ENCODE measurements at regions not wholly inside any gene's neighbourhood (a gene's known extent, or its start where the extent isn't known, plus 50 kb on each side); places are given as distances from the start of the nearest gene placed in this dataset.

- TF ChIP-seq ETS1 (IDR thresholded peaks at IDR 0.05) (no peak), EZH2phosphoT487 (IDR thresholded peaks at IDR 0.05; ENCODE audit: unreplicated experiment) (no peak), ZNF114 (CRISPR knock-in tag; IDR thresholded peaks at IDR 0.05) (no peak), ZNF331 (CRISPR knock-in tag; IDR thresholded peaks at IDR 0.05; ENCODE audit: low read depth) (no peak), CREB1 (CRISPR knock-in tag; IDR thresholded peaks at IDR 0.05; ENCODE audit: low read depth) (no peak), JUNB (IDR thresholded peaks at IDR 0.05; ENCODE audit: unreplicated experiment) (no peak)
These were observed 1041.5 kb downstream of the AACS start (continued) for GRCh38 chr12:126106706-126107105.

- TF ChIP-seq ZNF462 (CRISPR knock-in tag; IDR thresholded peaks at IDR 0.05): no peak
- TF ChIP-seq EZH2 (IDR thresholded peaks at IDR 0.05; ENCODE audit: low read depth, unreplicated experiment): no peak
- no peak for TF ChIP-seq EZH2phosphoT487 (IDR thresholded peaks at IDR 0.05; ENCODE audit: unreplicated experiment)
- no peak for TF ChIP-seq ZNF331 (CRISPR knock-in tag; IDR thresholded peaks at IDR 0.05; ENCODE audit: low read depth)
- TF ChIP-seq REST (IDR thresholded peaks at IDR 0.05; ENCODE audit: unreplicated experiment): no peak
- TF ChIP-seq STAT1 (IDR thresholded peaks at IDR 0.05; ENCODE audit: unreplicated experiment): no peak
- no peak for TF ChIP-seq ZNF114 (CRISPR knock-in tag; IDR thresholded peaks at IDR 0.05)
- no peak for TF ChIP-seq ETS1 (IDR thresholded peaks at IDR 0.05)
- H3K36me3 Mint-ChIP-seq (ENCODE audit: low read depth): peaks cover 31% of the 10 kb centered on the region
These were observed 1042.4 kb downstream of the AACS start for GRCh38 chr12:126107659-126108058.

More at GRCh38 chr12:126107659-126108058, 1042.4 kb downstream of the AACS start:
- Histone ChIP-seq H3F3A (replicated peaks; ENCODE audit: low read depth) (no peaks in the 10 kb centered on the region), H3K27ac (ENCODE audit: low read depth) (no peak overlapping the region), H3K36me3 (ENCODE audit: insufficient read depth) (no peaks in the 10 kb centered on the region), H3K27me3 (ENCODE audit: insufficient read depth) (no peaks in the 10 kb centered on the region), H3K4me3 (no peak overlapping the region), H4K20me1 (replicated peaks; ENCODE audit: insufficient read depth) (no peaks in the 10 kb centered on the region), H3K9me2 (ENCODE audit: insufficient read depth) (no peaks in the 10 kb centered on the region), H3K4me1 (ENCODE audit: insufficient read depth) (no peaks in the 10 kb centered on the region), H3K4me2 (no peak overlapping the region), H3K79me2 (replicated peaks; ENCODE audit: insufficient read depth) (no peaks in the 10 kb centered on the region), H2AFZ (no peak overlapping the region)
- H3K27ac Mint-ChIP-seq: no peak overlapping the region
- no peaks in the 10 kb centered on the region for H3K27me3 Mint-ChIP-seq (ENCODE audit: insufficient read depth, low read depth, poor library complexity)
- no peaks in the 10 kb centered on the region for H3K4me1 Mint-ChIP-seq
- H3K9me3 Mint-ChIP-seq: peaks cover 99% of the 10 kb centered on the region
- no peak overlapping the region for H3K4me3 Mint-ChIP-seq
- ATAC-seq: no peak
- DNase-seq (ENCODE audit: low spot score): no peak
